GM12873 (cell line): ENCODE measurements at regions not wholly inside any gene's neighbourhood (a gene's known extent, or its start where the extent isn't known, plus 50 kb on each side); places are given as distances from the start of the nearest gene placed in this dataset.

Experiments
- TF ChIP-seq, protein P1 (sequence below): IDR thresholded peaks from 2 replicates; pipeline ENCODE4 v1.5.1; 2012; ENCODE audit warnings: low read depth, mild to moderate bottlenecking, moderate library complexity, low read length, control low read depth; ENCODE audit not compliant: insufficient read depth; ENCODE audit errors: missing control alignments

DNA sequence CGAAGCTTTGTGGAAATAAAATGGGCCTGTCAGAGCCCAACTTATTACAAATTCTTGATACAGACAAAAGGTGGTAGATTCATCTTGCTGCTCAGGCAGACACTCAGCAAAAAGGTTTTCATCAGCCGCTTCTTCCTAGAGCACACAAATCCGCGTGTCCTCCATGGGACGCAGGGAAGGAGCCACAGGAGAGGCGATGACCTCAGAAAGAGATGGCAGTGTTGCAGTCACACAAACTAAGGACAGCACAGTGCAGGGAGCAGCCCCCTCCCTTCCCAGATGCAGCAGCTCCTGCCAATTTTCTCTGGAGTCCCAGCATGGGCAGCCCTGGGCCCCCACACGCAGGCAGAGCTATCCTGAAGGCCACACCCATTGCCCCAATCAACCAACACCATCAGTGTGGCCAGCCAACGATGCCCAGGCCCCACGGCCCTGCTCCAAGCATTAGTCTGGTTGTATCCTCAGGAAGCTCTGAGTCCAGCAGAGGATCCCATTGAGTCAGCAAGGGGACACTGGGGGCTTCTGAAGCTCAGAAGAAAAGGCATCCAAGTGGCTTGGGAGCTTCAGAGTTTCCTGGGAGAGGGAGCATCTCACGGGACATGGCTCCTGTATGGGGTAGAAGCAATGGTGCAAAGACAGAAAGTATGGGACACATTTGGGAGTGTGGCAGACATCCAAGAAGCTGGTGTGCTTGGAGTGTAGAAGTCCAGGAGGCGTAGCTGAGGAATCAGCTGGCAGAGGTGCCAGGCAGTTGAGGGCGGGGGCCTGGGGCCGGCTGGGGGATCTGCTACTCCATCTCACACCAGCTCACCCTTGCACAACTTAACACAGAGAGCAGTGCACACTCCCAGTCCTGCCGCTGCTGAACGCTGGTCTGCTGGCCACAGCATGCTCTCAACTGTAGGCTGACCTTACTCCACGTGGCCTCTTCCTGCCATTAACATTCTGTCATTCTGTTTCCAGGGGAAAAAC, 142.1 kb upstream of the CST7 start:
- TF ChIP-seq, protein P1, sequence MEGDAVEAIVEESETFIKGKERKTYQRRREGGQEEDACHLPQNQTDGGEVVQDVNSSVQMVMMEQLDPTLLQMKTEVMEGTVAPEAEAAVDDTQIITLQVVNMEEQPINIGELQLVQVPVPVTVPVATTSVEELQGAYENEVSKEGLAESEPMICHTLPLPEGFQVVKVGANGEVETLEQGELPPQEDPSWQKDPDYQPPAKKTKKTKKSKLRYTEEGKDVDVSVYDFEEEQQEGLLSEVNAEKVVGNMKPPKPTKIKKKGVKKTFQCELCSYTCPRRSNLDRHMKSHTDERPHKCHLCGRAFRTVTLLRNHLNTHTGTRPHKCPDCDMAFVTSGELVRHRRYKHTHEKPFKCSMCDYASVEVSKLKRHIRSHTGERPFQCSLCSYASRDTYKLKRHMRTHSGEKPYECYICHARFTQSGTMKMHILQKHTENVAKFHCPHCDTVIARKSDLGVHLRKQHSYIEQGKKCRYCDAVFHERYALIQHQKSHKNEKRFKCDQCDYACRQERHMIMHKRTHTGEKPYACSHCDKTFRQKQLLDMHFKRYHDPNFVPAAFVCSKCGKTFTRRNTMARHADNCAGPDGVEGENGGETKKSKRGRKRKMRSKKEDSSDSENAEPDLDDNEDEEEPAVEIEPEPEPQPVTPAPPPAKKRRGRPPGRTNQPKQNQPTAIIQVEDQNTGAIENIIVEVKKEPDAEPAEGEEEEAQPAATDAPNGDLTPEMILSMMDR, result no peak

GRCh38 chr20:24808616-24809015, 140.5 kb upstream of the CST7 start:
- TF ChIP-seq, protein P1, result no peak

DNA sequence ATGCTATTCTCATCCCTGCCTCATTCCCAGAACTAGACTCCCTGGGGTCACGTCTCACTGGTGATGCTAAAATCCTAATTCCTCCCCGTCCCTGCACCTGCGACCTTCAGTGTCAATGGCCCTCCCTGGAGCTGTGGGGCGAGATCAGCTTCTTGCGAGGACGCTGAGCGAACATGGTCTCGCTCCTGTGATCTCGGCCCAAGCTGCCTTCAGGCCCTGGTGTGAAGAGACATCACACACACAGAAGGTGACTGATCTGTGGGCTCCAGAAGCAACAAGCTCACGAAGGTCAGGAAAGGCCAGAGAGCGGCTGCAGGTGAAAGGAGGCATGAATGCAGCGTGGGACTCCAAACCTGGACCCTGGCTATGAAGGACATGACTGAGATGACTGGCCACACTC, 139.5 kb upstream of the CST7 start:
- TF ChIP-seq, protein P1, result no peak

DNA sequence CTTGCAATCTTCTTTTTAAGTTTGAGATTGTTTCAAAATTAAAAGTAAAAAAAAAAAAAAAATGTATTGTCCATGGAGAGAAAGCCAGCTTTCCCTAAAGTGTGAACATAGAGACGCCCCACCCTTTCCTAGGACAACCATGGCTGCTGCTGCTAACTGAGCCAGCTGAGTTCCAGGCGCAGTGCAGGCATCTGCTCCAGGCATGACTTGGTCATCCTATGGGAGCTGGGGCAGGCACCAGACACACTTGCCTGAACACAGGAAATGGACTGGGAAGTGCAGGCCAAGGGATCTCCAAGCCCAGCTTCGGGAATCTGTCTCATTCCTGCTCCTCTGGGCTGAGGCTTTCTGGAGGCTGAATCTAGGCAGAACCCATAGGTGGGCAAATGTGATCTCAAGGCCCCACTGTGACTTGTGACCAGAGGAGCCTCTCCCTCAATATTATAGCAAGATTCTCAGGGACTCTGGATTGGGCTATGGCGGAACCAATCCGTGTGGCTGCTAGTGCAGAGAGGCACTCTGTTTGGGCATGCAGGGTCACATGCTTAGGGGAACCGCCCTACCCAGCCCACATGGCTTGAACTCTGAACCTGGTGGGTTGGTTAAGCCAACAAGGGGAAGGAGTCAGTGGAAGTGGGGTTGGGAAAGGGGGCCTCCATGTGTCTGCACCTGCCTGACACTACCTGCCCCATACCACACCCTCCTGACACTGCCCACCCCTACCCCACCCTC, 138.2 kb upstream of the CST7 start:
- TF ChIP-seq, protein P1, result no peak

DNA sequence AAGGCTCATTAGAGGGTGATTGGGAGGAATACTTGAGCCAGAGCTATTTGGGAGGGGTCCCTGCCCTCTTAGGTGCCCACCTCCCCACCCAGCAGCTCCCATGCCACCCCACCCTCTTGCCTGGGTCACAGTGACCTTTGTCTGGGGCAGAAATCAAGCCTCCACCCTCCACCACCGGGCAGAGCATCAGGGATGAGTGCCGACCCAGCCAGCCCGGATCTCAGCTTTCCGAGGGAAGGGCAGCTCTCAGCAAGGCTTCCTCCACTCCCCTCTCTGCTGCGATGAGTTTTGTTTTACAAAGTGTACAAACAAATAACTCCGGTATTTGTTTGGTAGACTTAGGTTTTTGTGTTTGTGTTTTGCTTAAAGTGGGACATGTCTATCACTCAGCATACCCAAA, 136.7 kb upstream of the CST7 start:
- TF ChIP-seq, protein P1, result no peak

DNA sequence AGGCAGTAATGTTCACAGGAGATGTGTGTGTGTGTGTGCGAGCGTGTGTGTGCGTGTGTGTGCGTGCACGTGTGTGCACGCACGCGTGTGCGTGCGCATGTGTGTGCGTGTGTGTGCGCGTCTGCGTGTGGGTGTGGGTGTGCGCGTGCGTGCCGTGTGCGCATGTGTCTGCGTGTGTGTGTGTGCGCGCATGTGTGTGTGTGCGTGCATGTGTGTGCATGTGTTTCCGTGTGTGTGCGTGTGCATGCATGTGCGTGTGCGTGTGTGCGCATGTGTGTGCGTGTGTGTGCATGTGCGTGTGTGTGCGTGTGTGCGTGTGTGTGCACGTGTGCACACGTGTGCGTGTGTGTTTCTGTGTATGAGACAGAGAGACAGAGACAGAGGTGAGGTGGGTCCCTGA, 136.0 kb upstream of the CST7 start:
- TF ChIP-seq, protein P1, result no peak

GRCh38 chr20:24813496-24813895, 135.6 kb upstream of the CST7 start:
- TF ChIP-seq, protein P1, result no peak
